GM18498 (cell line): ENCODE measurements at regions not wholly inside any gene's neighbourhood (a gene's known extent, or its start where the extent isn't known, plus 50 kb on each side); places are given as distances from the start of the nearest gene placed in this dataset.
"Not testable (repeated sequence)": the region's sequence is repeated elsewhere in the genome, so short reads cannot be mapped to it uniquely, and the experiment has no call there.

ENCODE experiments used
- ATAC-seq: cut with Tn5 transposase; IDR thresholded peaks from one replicate; pipeline ENCODE4 v1.9.1; 2021; ENCODE audit warnings: mild to moderate bottlenecking, moderate library complexity; ENCODE audit not compliant: unreplicated experiment

DNA sequence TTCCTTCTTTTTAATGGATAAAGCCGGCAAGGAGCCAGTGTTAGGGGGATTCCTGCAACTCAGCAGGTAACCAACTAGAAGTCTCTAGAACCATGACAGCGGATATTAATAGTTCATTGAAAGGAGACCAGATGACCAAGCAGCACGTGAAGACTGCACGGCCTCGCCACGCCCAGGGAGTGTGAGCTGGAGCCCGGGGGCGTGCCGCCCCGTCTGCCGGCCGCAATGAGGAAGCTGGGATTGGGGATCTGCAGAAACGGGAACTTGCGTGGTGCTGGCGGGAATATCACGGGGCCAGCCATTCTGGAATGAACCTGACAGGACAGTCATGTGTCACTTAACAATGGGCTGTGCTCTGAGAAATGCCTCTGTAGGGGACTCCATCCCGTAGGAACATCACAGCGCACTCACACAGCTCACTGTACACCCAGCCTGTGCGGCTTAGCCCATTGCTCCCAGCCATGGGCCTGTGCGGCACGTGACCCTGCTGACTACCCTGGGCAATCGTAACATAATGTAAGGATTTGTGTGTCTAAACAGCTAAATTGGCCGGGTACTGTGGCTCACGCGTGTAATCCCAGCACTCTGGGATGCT, 4092.8 kb upstream of the TPTE start:
- not testable (repeated sequence) for ATAC-seq

DNA sequence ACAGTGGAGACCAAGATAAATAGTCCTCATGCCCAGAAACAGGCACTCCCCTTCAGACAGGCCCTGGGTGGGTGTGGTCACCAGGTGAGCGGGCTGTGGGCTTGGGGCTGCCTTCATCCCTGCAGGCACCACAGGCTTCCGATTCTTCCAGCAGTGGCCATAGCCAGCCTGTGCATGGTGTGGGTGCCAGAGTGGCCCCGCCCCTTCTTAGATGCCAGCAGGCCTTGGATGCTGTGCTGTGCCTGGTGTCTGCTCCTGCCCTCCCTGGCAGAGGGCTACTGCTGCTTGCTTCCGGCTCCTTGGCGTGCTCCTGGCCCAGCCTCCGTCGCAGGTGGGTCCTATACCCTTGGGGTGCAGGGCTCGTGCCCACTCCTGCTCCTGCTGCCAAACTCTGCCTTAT, 4091.5 kb upstream of the TPTE start:
- ATAC-seq: not testable (repeated sequence)

DNA sequence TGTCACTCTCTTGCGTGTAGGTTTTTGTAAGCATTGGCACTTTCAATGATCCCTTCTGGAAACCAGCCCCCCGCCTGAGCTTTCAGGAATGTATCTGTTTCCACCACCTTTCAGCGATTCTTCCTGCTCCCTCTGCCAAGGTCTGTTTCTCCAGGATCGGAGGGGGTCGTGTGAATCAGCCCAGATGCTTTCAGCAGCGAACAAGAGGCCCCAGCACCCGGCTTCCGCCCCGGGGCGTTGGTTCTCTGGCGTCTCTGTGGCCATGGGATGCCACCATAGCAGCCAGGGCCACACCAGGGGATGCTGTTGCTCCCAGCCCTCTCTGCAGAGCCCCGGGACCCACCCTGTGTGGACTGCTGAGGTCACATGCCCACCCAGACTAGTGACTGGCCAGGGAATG, 4088.2 kb upstream of the TPTE start:
- not testable (repeated sequence) for ATAC-seq

DNA sequence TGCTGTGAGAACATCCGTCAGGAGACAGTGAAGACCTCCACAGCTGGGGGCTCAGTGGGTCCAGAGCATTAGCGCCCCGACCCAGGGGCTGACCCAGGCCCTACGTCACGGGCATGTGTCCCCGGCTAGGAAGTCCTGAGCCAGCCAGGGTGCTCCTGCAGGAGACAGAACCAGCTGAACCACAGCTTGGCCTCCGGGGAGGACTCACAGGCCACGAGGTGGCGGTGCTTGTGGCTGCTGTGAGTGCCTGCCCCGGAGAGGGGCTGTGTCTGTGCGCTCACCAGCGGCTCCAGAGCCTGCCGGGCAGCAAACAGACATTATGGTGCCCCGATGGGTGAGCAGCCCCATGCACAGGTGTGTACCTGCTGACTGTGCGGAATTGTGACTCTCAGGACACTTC, 4085.2 kb upstream of the TPTE start:
- not testable (repeated sequence) for ATAC-seq

DNA sequence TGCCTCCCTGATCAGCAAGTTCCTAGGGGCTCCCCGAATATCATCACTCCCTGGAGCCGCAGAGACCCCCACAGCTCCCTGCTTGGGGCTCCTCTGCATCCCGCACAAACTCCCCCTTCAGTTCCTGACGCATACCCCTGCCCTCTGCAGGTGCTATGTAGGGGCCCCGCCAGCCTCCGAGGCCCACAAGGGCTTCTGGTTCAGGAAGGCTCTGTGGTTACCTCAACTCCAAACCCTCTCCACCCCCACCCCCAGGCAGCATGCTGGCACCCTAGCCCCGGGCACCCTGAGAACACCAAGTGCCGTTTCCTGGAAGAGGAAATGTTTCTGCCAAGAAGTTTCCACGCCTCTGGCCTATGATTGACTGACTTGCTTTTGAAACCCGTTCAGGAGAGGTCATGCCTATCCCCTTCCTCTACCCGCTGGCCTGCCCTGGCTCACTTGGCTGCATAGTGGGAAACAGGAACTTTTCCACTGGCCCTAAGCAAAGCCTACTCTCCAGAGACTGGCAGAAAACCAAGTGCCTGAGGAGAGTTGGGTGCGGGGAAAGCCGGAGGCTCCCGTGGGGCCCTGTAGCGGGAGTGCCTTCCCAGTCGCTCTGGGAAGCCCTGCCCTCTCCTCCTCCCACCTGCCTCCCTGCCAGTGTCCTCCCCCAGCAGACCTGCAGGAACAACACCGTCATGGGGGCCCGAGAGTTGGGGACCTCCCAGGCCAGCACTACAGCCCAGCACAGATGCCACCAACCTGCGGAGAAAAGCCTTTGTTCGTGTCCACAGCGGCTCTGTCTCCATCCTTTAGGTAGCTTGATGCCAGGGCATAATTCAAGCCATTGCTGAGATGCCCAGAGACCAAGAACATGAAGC, 4084.2 kb upstream of the TPTE start:
- not testable (repeated sequence) for ATAC-seq

DNA sequence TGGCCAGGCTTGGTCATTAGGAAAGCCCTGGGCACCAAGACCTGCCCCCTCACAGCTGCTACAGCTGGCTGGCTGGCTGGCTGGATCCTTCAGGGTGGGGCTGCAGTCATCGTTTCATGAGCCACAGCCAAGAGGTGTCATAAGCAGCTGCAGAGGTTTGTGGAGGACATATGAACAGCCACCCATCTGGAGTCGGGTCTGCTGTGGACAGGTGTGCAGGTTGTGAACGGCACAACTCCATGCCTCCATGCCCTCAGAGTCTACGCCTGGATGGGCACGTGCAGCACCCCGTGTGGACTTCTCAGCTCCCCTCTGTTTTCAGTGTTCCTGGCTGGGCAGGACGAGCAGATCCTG, 4083.6 kb upstream of the TPTE start:
- ATAC-seq: not testable (repeated sequence)

DNA sequence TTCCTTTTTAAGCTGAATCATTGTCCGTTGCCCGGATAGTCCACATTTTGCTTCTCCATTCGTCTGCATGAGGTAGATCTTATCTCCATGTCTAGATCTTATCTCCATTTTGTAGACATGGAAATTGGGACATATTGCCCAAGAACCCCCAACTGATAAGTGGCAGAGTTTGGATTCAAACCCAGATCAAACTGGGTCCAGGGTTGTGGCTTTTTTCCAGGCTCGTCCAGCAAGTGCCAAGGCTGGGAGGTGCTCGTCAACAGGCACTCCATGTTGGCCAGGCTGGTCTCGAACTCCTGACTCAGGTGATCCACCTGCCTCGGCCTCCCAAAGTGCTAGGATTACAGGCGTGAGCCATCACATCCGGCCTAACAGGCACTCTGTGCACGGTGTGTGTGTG, 4082.3 kb upstream of the TPTE start:
- ATAC-seq: not testable (repeated sequence)

DNA sequence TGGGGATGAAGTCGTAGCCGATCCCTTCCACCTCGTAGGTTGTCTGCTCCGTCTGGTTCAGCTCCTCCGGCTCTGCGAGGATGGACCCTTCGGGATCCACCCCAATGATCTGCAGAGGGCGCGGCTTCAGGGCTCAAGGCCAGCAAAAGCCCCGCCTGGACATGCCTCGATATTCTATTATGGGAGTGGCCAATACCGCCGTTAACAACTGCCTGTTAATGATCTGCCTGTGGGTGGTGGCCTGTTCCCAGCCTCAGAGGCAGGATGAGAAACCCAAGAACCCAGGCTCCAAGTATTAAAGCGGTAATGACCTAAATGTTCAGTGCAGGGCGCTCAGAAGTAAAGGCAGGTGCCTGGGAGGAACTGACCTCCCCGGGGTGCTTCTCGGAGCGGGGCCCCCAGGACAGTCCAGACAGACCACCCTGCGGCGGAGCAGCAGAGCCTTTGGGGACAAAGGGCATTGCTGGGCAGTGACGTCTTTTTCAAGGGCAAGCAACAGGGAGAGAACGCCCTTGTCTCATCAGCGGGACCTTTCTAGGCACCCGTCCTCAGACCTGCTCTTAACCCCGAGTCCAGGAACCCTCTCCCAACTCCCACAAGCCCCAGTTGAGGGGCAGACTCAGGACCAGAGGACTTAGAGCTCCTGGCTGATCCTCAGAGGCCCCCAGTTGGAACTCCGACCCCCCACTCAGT, 4066.6 kb upstream of the TPTE start:
- not testable (repeated sequence) for ATAC-seq

DNA sequence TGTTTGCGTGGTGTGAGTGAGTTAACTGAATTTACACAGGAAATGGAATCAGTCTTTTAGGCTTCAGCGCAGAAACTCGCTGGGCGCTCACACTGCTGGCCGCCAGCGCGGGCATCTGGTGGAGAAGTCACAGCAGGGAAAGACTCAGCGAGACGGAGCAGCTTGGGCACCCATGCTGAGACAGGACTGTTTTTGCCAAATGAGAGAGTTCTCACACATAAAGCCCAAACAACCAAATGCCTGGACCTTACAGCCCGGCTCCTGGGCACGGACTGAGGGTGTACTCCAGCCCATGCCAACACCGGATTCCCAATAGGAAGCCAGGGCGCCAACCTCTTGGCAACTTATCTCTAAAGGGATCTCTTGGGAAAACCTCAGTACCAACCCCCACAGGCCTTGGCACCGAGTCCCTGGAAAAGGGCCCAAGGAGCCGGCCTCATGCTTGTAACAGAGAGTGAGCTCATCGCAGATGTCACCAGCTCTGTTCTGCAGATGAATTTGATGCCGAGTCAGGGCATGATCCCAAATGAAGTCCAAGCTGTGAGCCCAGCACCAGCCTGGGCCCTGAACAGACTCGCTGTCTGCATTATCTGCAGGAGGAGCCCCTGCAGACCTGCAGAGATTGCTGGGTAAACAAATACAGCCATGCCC, 4065.2 kb upstream of the TPTE start:
- not testable (repeated sequence) for ATAC-seq

DNA sequence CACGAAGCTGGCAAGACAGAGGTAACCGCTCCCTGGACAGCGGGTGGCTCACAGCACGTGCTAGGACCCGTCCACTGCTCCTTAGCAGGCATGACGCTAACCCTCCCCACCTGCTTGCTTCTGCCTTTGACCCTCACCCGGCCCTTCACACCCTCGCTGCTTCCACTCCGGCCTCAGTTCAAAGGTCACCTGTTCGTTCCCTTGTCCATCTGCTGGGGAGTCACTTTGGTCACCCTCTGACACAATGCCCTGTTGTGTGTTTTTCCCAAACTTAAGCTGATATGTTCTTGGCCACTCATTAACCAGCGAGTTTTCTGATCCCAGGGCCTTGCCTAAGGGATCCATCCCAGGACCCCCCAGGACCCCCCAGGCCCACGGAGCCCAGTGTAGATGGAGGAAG, 4061.6 kb upstream of the TPTE start:
- not testable (repeated sequence) for ATAC-seq

DNA sequence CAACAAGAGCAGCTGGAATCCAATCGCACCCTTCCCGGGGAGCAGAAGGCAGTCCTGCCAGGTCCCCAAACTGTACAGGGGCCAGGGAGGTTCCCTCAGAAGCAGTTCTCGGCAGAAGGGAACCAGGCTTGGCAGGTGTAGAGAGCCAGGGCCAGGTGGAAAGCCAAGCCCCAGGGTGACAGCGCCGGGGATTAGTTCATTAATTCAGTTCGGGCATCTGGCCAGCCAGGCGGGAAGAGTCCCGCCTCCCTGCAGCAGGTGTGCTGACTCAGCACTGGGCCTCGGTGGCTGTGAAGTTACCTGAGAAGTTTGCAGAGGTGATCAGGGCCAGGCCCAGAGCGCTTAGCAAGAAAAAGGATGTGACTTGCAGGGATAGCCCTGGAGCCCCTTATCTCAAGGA, 4060.0 kb upstream of the TPTE start:
- ATAC-seq: not testable (repeated sequence)

DNA sequence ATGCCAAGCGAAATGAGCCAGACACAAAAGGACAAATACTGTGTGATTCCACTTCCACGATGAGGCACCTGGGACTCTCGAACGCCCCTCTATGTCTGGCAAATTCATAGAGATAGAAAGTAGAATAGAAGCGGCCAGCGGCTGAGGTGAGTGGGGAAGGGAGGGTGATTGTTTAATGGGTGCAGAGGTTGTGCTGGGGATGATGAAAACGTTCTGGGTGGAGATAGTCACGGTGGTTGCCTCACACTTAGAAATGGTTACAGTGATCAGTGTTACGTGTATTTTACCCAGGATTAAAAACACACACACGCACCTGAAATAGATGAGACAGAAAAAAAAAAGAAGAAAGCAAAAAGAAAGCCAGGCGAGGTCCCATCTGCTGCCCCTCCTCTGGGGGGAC, 4057.0 kb upstream of the TPTE start:
- not testable (repeated sequence) for ATAC-seq

DNA sequence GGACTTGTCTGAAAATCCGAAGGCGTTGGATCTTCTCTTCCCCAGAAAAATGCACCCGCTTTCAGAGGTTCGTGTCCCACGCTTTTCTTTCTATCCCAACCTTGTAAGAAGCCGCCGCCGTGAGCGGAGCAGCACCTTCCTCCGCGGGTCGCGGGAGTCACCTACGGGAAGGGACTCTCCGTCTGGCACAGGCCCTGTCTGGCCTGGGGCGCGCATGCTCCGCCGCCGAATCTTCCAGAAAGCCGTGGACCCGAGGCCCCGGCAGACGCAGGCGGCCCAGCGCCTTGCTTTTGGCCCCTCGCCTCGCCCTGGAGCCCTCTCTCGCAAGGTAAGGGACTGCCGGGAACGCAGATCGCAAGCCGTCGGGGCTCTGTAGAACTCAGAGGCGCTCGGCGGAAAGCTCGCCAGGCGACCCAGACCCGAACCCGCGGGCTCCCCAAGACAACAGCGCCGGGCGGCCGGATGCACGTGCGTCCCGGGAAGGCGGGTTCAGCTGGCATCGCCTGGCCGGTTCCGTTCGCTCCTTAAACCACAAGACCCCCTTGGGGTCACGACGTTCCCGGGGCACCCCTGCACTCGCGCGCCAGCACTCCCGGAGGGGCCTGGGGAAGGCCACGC, 4055.2 kb upstream of the TPTE start:
- ATAC-seq: not testable (repeated sequence)

DNA sequence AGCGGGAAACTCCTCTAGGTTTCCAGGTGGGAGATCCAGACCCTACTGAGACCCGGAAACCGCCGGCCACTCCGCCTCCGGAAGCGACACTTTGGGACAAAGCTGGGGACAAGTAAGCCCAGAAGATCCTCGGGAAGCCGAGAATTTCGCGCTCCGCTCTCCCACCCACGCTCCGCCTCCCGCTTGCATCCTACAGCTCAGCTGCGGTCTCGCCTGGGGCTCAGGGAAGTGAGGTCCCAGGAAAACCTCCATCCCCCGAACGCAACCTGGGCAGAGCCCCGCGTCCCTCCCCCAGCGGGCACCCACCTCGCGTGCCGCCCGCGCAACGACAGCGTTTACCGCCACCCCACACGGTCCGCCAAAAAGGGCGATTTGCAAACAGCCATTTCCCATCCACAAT, 4054.7 kb upstream of the TPTE start:
- not testable (repeated sequence) for ATAC-seq

DNA sequence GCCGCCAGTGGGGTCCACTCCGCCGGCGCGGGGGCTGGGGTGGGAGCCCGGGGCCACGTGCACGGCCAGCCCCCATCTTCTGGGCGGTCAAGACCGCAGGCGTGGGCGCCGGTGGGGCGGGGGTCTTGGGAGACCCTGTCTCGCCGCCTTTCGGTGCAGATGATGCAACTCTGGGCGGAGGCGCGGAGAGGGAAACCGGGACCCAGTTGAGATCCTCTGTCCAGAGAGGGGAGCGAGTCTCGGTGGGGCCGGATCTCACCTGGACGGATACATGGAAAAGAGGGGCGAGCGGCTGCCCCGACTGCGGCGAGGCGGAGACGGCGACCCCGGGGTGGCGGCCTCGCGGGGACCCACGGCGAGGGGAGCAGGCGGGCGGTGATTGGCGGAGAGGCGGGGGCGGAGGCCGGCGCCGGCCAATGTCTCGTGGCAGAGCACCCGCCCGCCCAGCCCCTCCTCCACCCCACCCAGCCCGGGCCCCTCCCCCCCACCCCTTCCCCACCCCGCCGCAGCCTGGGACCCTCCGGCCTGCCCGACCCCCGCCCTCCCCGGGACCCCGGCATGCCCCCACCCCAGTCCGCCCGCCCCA, 4054.1 kb upstream of the TPTE start:
- ATAC-seq: not testable (repeated sequence)

DNA sequence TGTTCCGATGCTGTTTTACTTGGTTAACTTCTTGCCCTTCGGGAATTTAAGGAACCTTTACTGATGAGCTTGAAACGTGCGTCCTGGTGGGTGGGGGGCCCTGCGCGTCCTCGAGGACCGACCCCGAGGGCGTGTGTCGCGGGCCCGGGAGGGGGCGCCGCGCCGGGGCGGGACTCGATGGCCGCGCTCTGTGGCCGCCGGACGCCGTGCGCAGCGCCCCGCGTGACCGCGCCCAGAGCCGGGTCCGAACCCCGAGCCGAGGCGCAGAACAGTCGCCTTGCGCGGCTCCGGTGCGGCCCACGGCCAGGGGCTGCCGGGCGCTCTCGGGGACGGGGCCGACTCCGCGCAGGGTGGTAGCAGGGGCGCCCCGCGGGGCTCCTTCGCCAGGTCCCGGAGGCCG, 4053.5 kb upstream of the TPTE start:
- ATAC-seq: not testable (repeated sequence)

DNA sequence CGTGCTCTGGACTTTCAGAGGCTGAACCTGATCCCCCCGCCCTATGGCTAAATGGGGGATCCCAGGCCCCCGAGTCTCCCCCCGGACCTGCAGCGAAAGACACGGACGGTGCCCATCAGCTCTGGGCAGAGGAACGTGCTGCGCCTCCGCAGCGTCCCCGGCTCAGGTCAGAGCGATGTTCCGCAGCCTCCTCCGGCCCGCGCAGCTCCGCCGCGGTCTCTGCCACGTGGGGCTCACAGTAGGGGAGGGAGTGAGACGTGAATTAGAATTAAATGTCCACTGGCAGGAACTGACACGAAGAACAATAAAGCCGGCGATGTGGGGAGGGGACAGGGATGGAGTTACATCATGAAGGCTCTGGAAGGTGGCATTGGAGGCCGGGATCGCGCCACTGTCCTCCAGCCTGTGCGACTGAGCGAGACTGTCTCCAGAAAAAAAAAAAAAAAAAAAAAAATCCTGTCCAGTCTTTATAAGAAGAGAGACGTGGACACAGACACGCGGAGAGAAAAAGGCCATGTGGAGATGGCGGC, 4053.0 kb upstream of the TPTE start:
- not testable (repeated sequence) for ATAC-seq

DNA sequence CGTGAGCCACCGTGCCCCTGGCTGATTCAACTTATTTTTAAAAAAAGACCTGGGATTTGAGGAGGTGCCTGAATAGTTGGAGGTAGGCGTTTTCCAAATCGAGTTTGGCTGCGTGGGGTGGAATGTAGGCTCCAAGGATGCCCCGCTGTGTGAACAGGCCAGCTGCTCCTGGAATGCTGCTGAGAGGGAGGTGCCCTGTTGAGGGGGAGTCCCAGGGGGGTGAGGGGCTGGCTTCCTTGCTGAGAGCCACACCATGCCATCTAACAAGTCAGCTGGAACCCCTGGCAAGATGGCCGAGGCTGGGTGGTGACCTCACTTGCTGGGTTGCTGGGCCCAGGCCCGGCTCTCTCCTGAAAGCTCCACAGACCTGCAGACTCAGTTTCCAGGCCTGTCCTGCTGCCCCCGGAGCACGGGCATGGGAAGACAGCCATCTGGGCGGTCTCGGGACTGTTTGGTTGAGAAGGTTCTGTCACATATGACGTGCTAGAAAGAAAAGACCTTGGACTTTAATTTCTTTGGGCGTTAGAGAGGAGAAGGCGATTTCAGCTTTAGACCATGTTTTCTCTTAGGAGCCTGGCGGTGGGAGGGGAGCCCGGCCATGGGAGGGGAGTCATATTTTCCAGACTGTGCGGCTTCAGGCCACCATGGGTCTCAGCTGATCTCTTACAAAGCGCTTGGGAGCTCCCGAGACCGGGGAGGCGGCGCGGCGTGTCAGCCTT, 4047.0 kb upstream of the TPTE start:
- ATAC-seq: not testable (repeated sequence)

DNA sequence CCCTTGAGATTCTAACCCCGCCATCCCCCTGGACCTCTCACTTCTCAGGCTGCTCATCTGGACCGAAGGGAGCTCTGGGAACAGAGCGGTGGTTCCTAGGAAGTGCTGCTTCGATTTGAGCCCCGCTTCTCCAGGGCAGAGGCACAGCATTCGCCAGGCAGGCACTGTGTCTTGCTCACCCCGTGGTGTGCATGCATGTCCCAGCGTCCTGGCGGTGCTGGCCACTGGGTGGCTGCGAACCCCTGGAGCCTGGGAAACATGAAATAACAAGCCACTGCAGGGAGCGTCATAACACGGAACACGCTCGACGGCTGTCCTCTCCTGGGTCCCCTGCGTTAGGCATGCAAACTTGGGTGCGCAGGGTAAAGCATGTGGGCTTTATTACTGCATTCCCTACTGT, 4040.3 kb upstream of the TPTE start:
- ATAC-seq: not testable (repeated sequence)

DNA sequence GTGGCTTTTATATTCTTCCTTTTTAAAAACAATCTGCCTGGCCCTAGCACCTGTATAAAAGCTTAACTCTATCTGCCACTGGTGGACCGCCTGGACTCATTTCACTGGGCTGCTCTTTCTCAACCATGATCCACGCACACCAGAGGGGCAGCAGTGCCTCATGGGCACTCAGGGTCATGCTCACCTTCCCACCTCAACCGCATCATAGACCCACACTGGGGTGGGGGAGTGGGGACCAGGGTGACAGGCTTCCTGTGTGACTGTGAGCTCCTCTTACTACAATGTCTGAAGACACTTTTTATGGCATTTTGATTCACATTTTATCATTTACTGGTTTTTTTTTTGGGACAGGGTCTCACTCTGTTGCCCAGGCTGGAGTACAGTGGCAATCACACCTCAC, 4038.8 kb upstream of the TPTE start:
- not testable (repeated sequence) for ATAC-seq
